ENCODE measurements at regions not wholly inside any gene's neighbourhood (a gene's known extent, or its start where the extent isn't known, plus 50 kb on each side); places are given as distances from the start of the nearest gene placed in this dataset.

GRCh38 chr10:131638049-131638879, 262.5 kb upstream of the PPP2R2D start:
- no peak for DNase-seq

GRCh38 chr10:131638880-131639278, 261.9 kb upstream of the PPP2R2D start:
- no peak for DNase-seq

GRCh38 chr10:131640045-131640644, 260.7 kb upstream of the PPP2R2D start:
- DNase-seq = no peak

- DNase-seq = no peak
Measured at GRCh38 chr10:131641231-131641630, 259.6 kb upstream of the PPP2R2D start.

- DNase-seq = no peak
Measured at GRCh38 chr10:131641898-131642297, 258.9 kb upstream of the PPP2R2D start.

GRCh38 chr10:131642966-131643365, 257.8 kb upstream of the PPP2R2D start:
- DNase-seq = no peak

GRCh38 chr10:131644289-131644688, 256.5 kb upstream of the PPP2R2D start:
- no peak for DNase-seq

- no peak for DNase-seq
Measured at GRCh38 chr10:131644864-131645658, 255.7 kb upstream of the PPP2R2D start.

- DNase-seq = no peak
Measured at GRCh38 chr10:131645756-131646155, 255.1 kb upstream of the PPP2R2D start.

- no peak for DNase-seq
Measured at GRCh38 chr10:131646551-131647525, 254.0 kb upstream of the PPP2R2D start.

- no peak for DNase-seq
Measured at GRCh38 chr10:131647789-131648188, 253.0 kb upstream of the PPP2R2D start.

GRCh38 chr10:131648386-131649020, 252.3 kb upstream of the PPP2R2D start:
- DNase-seq = no peak

GRCh38 chr10:131649617-131650016, 251.2 kb upstream of the PPP2R2D start:
- no peak for DNase-seq

- no peak for DNase-seq
Measured at GRCh38 chr10:131650169-131650705, 250.6 kb upstream of the PPP2R2D start.

- DNase-seq = no peak
Measured at GRCh38 chr10:131650771-131651673, 249.8 kb upstream of the PPP2R2D start.

GRCh38 chr10:131651674-131652437, 249.0 kb upstream of the PPP2R2D start:
- DNase-seq = no peak

GRCh38 chr10:131652438-131653139, 248.2 kb upstream of the PPP2R2D start:
- no peak for DNase-seq

- no peak for DNase-seq
Measured at GRCh38 chr10:131653140-131653539, 247.7 kb upstream of the PPP2R2D start.

All from T-helper 9 cell (primary cell).